ENCODE measurements at regions not wholly inside any gene's neighbourhood (a gene's known extent, or its start where the extent isn't known, plus 50 kb on each side); places are given as distances from the start of the nearest gene placed in this dataset.

DNA sequence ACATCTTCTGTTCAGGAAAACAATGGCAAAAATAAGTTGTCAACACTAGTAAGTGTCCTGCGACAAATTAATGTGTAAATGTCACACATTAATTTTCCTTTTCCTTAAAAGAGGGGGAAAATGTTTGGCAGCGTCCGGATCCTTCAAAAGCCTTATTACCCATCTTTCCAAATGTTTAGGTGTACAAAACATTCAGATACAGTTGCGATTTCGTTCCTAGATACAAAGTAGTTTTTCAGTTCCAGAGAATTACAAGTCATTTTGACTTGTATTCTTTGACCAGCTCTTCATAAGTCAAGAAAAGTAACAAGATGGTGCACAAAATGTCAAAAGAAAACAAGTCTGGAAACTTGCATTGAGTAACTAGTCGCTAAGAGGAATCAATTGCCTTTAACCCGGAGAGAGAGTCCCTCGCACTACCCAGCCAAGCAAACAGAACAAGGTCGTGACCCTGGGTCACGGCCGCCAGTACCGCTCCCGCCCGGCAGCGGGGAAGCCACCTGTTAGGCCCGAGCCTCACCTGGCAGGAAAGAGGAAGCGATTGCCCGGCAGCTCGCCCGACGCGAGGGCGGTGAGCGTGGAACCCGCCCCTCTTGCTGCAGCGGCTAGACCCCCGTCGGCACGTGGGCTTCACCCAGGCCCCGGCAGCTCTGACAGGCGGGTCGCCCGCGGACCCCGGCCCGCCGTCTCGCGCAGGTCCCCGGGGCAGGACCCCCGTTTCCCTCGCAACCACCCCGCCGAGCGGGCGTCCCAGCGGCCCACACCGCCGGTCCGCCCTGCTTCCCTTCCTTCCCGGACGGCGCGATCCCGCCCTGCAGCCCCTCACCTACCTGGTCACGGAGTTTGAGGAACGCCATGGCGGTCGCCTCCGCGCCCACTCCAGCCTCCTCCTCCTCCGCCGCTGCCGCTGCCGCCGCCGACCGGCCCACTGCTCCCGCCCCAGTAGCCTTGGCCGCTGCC is 61.0 kb upstream of the ANKRD28 start:
- no peak for TF ChIP-seq POLR2A (IDR thresholded peaks at IDR 0.05)
- TF ChIP-seq, protein P1, sequence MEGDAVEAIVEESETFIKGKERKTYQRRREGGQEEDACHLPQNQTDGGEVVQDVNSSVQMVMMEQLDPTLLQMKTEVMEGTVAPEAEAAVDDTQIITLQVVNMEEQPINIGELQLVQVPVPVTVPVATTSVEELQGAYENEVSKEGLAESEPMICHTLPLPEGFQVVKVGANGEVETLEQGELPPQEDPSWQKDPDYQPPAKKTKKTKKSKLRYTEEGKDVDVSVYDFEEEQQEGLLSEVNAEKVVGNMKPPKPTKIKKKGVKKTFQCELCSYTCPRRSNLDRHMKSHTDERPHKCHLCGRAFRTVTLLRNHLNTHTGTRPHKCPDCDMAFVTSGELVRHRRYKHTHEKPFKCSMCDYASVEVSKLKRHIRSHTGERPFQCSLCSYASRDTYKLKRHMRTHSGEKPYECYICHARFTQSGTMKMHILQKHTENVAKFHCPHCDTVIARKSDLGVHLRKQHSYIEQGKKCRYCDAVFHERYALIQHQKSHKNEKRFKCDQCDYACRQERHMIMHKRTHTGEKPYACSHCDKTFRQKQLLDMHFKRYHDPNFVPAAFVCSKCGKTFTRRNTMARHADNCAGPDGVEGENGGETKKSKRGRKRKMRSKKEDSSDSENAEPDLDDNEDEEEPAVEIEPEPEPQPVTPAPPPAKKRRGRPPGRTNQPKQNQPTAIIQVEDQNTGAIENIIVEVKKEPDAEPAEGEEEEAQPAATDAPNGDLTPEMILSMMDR (IDR thresholded peaks at IDR 0.05) = no peak

Data from uterus (tissue), 2 donors.